ENCODE measurements at regions not wholly inside any gene's neighbourhood (a gene's known extent, or its start where the extent isn't known, plus 50 kb on each side); places are given as distances from the start of the nearest gene placed in this dataset.
A peak's percentile ranks its signal among the peaks of the same experiment; 100 is the strongest.

DNA sequence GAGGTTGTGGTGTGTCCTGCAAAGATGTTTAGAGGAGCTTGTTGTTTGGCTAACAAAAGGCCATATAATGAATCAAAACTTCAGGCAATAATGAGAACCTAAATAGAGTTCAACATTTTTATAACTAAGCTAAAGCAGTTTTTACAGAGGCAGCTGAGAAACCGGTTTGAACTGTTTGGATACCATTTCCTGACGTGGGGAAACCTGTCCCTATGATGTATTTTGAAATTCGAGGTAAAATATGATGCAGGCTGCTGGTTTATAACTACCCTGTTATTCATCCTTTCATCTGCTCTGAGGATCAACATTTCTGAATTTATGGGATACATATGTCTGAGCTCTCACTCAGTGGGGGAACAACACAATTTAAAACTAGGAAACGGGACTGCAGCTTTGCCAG, 289.5 kb upstream of the IRX2 start:
- intact Hi-C loops (cut with DNase I) = no loop called here

DNA sequence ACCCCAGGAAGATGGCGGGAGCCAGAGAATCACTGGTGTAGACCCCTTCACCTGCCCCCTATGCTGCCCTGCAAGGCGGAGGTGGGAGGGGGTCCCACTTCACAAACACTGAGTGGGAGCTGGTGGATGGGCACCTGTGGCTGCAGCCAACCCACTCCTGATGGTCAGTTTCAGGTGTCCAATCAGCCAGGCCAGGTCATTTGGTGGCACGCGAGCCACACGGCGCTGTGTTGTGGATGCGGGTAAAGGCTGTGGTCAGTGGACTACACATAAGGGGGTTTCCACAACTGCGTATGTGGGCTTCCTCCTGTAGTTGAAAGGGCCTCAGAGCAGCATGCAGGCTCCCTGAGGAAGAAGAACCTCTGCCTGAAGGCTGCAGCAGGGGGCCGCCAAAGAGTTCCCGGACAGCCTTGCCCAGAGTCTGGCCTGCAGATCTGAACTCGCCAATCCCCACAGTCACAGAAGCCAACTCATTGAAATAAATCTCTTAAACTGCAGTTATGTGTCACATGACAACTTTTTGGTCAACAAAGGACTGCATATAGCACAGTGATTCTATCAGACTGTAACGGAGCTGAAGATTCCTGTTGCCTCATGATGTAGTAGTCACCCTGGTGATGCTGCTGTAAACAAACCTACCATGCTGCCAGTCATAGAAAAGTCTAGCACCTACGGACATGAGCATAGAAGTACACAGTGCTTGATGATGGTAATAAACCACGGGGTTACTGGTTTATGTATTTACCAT, 284.7 kb upstream of the IRX2 start:
- no peaks in the 10 kb centered on the region for H3K27me3 ChIP-seq (ENCODE audit: control insufficient read depth, insufficient read depth, low read length)
- H3K9ac ChIP-seq (ENCODE audit: low read length in 3 of 3) = no peak overlapping the region
- H3K36me3 ChIP-seq (ENCODE audit: control insufficient read depth in 2 of 3, insufficient read depth in 3 of 3, low read length in 3 of 3) = no peaks in the 10 kb centered on the region
- peak in 1 of 5 donors; percentile 9 for DNase-seq
- no peak for FAIRE-seq
- no peaks in the 10 kb centered on the region for H3K4me1 ChIP-seq (ENCODE audit: control insufficient read depth in 2 of 3, insufficient read depth in 2 of 3, low read depth in 1 of 3, low read length in 3 of 3)
- no peak overlapping the region for H3K4me3 ChIP-seq (ENCODE audit: low read length in 3 of 3)
- H3K27ac ChIP-seq (ENCODE audit: low read depth in 2 of 2, low read length in 2 of 2) = no peak overlapping the region
- intact Hi-C loops (cut with DNase I) = no loop called here
- no peaks in the 10 kb centered on the region for H3K9me3 ChIP-seq (ENCODE audit: control insufficient read depth in 2 of 3, insufficient read depth in 1 of 3, low read length in 3 of 3)
- TF ChIP-seq, protein P1, sequence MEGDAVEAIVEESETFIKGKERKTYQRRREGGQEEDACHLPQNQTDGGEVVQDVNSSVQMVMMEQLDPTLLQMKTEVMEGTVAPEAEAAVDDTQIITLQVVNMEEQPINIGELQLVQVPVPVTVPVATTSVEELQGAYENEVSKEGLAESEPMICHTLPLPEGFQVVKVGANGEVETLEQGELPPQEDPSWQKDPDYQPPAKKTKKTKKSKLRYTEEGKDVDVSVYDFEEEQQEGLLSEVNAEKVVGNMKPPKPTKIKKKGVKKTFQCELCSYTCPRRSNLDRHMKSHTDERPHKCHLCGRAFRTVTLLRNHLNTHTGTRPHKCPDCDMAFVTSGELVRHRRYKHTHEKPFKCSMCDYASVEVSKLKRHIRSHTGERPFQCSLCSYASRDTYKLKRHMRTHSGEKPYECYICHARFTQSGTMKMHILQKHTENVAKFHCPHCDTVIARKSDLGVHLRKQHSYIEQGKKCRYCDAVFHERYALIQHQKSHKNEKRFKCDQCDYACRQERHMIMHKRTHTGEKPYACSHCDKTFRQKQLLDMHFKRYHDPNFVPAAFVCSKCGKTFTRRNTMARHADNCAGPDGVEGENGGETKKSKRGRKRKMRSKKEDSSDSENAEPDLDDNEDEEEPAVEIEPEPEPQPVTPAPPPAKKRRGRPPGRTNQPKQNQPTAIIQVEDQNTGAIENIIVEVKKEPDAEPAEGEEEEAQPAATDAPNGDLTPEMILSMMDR (IDR thresholded peaks at IDR 0.05; ENCODE audit: borderline replicate concordance, extremely low read depth, insufficient read depth) = no peak

More for the DNA sequence above, 289.5 kb upstream of the IRX2 start:
- Histone ChIP-seq H3K27ac (ENCODE audit: low read depth in 2 of 2, low read length in 2 of 2) (no peak overlapping the region), H3K36me3 (ENCODE audit: control insufficient read depth in 2 of 3, insufficient read depth in 3 of 3, low read length in 3 of 3) (no peaks in the 10 kb centered on the region), H3K27me3 (ENCODE audit: control insufficient read depth, insufficient read depth, low read length) (no peaks in the 10 kb centered on the region), H3K9me3 (ENCODE audit: control insufficient read depth in 2 of 3, insufficient read depth in 1 of 3, low read length in 3 of 3) (no peaks in the 10 kb centered on the region), H3K4me1 (ENCODE audit: control insufficient read depth in 2 of 3, insufficient read depth in 2 of 3, low read depth in 1 of 3, low read length in 3 of 3) (no peaks in the 10 kb centered on the region), H3K9ac (ENCODE audit: low read length in 3 of 3) (no peak overlapping the region), H3K4me3 (ENCODE audit: low read length in 3 of 3) (no peak overlapping the region)
- DNase-seq (no peak), FAIRE-seq (no peak)
- TF ChIP-seq, protein P1 (IDR thresholded peaks at IDR 0.05; ENCODE audit: borderline replicate concordance, extremely low read depth, insufficient read depth) = no peak

DNA sequence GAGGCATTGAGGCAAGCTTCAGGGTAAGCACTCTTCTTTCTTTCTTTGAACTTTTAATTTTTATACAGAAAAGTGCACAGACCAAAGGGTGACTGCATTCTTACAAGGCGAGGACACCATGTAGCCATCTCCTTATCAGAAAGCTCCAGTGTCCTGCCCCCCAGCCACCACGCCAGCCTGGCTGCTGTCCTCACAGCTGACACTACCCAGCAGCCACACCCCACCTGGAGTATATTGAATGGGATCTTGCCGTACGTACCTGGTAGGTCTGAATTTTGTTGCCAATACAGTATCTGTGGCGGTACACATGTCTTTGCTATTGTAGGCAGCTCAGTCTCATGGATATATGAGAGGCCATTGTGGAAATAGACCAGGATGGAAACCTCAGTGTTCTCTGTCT, 284.0 kb upstream of the IRX2 start:
- no peak overlapping the region for H3K27ac ChIP-seq (ENCODE audit: low read depth in 2 of 2, low read length in 2 of 2)
- H3K9me3 ChIP-seq (ENCODE audit: control insufficient read depth in 2 of 3, insufficient read depth in 1 of 3, low read length in 3 of 3) = no peaks in the 10 kb centered on the region
- no peaks in the 10 kb centered on the region for H3K27me3 ChIP-seq (ENCODE audit: control insufficient read depth, insufficient read depth, low read length)
- H3K9ac ChIP-seq (ENCODE audit: low read length in 3 of 3) = no peak overlapping the region
- no peaks in the 10 kb centered on the region for H3K36me3 ChIP-seq (ENCODE audit: control insufficient read depth in 2 of 3, insufficient read depth in 3 of 3, low read length in 3 of 3)
- TF ChIP-seq, protein P1 (IDR thresholded peaks at IDR 0.05; ENCODE audit: borderline replicate concordance, extremely low read depth, insufficient read depth) = no peak
- intact Hi-C loops (cut with DNase I) = no loop called here
- FAIRE-seq (no peak), DNase-seq (no peak)
- H3K4me1 ChIP-seq (ENCODE audit: control insufficient read depth in 2 of 3, insufficient read depth in 2 of 3, low read depth in 1 of 3, low read length in 3 of 3) = no peaks in the 10 kb centered on the region
- H3K4me3 ChIP-seq (ENCODE audit: low read length in 3 of 3) = no peak overlapping the region

DNA sequence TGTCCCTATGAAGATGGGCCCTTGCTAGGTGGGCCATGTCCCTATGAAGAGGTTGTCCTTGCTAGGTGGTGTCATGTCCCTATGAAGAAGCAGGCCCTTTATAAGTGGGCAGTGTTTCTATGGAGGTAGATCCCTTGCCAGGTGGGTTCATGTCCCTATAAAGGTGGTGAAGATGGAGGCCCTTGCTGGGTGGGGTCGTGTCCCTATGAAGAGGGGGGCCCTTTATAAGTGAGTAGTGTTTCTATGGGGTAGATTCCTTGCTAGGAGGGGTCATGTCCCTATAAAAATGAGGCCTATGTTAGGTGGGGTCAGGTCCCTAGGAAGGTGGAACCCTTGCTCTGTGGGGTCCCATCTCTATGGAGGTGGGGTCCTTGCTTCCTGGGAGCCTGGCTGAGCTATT, 283.4 kb upstream of the IRX2 start:
- no peak overlapping the region for H3K4me3 ChIP-seq (ENCODE audit: low read length in 3 of 3)
- H3K27me3 ChIP-seq (ENCODE audit: control insufficient read depth, insufficient read depth, low read length) = no peaks in the 10 kb centered on the region
- TF ChIP-seq, protein P1 (IDR thresholded peaks at IDR 0.05; ENCODE audit: borderline replicate concordance, extremely low read depth, insufficient read depth) = no peak
- no peak overlapping the region for H3K27ac ChIP-seq (ENCODE audit: low read depth in 2 of 2, low read length in 2 of 2)
- intact Hi-C loops (cut with DNase I) = no loop called here
- H3K9ac ChIP-seq (ENCODE audit: low read length in 3 of 3) = no peak overlapping the region
- no peaks in the 10 kb centered on the region for H3K36me3 ChIP-seq (ENCODE audit: control insufficient read depth in 2 of 3, insufficient read depth in 3 of 3, low read length in 3 of 3)
- DNase-seq = no peak
- no peaks in the 10 kb centered on the region for H3K4me1 ChIP-seq (ENCODE audit: control insufficient read depth in 2 of 3, insufficient read depth in 2 of 3, low read depth in 1 of 3, low read length in 3 of 3)
- no peak for FAIRE-seq
- H3K9me3 ChIP-seq (ENCODE audit: control insufficient read depth in 2 of 3, insufficient read depth in 1 of 3, low read length in 3 of 3) = no peaks in the 10 kb centered on the region
